NCI-H524 (cell line): ENCODE measurements at regions not wholly inside any gene's neighbourhood (a gene's known extent, or its start where the extent isn't known, plus 50 kb on each side); places are given as distances from the start of the nearest gene placed in this dataset.
A peak's percentile ranks its signal among the peaks of the same experiment; 100 is the strongest.

Experiments used
- DNase-seq, 2 experiments: peaks; one replicate each; lab custom pipeline; 2025; lab: John Stamatoyannopoulos, UW

DNA sequence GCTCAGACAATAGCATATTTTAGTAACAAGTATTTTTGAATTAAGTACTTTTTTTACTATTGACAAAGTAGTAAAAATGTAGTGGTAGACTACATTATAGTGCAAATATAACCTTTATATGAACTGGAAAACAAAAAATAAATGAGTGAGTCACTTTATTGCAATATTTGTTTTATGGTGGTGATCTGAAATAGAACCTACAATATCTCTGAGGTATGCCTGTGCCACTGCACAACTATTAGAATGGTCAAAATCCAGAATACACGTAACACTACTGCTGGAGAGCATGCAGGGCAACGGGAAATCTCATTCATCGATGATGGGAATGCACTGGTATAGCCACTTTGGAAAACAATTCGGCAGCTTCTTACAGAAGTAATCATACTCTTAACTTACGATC is 349.0 kb upstream of the NCAM2 start:
- no peak for DNase-seq

DNA sequence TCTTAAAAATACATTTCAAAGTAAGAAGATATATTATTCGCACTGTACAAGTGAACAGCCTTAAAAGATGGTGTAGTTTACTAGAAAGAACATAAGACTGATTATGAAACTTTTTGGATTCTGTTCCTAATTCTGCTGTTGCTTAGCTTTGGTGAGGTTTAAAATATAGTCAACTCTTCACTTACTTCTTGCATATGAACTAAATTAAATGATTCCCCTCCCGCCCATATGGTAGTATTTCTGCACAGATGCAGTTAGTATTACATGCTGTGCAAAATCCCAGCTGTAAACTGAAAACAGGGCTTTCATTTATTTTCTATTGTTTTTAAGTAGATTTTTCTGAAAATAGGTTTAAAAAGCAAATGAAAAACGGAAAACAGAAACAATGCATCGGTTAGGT is 345.4 kb upstream of the NCAM2 start:
- no peak for DNase-seq

DNA sequence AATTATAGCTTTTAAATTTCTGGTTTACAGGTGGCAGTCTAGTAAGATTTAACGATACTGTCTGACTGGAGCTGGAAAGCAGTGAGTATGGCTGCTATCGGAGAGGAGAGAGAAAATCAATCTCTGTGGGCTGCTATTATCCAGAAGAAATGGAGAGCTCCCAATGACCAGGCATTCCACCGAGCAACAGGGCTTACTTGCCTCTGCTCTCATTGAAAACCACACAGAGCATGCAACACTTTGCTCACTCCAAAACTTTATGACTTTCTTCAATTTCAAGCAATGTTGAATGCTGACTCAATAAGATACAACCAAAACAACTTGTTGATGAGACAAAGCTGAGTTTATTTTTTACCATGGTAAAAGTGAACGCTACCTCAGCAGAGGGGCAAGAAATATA is 337.0 kb upstream of the NCAM2 start:
- no peak for DNase-seq

GRCh38 chr21:20661745-20662422 is 336.3 kb upstream of the NCAM2 start:
- no peak for DNase-seq

DNA sequence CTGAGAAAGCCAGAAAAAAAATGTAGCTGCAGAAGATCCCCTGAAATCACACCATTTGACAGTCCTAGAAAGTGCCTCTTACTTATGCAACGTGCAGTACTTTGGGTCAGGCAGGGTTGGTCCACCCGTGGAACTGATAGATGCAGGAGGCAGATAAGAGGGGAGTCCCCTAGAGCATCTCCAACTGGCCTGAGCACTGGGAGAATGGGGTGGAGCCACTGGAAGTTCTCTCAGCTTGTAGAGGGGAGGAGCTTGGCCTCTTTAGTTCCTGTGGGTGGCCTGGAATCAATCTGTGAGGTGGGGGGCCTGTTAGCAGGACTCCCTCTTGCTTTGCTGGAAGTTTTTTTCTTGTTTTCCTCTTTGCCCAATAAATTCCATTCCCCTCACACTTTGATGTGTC is 335.7 kb upstream of the NCAM2 start:
- DNase-seq, result no peak

GRCh38 chr21:20667931-20668330 is 330.3 kb upstream of the NCAM2 start:
- no peak for DNase-seq

DNA sequence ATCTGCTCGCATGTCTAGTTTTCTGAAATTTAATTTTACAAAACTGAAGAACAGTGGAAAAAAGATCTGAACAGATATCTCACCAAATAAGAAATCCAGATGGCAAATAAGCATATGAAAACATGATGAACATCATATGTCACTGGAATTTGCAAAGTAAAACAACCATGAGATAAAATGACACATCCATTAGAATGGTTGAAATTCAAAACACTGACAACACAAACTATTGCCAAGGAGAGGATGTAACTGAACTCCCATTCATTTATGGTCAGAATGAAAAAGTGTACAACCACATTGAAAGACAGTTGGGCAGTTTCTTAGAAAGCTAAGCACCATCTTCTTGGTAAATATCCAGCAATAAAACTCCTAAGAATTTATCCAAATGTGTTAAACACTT is 312.7 kb upstream of the NCAM2 start:
- no peak for DNase-seq

GRCh38 chr21:20698585-20698984 is 299.6 kb upstream of the NCAM2 start:
- no peak for DNase-seq

- DNase-seq, result no peak
Observed at GRCh38 chr21:20701235-20701634, 297.0 kb upstream of the NCAM2 start.

DNA sequence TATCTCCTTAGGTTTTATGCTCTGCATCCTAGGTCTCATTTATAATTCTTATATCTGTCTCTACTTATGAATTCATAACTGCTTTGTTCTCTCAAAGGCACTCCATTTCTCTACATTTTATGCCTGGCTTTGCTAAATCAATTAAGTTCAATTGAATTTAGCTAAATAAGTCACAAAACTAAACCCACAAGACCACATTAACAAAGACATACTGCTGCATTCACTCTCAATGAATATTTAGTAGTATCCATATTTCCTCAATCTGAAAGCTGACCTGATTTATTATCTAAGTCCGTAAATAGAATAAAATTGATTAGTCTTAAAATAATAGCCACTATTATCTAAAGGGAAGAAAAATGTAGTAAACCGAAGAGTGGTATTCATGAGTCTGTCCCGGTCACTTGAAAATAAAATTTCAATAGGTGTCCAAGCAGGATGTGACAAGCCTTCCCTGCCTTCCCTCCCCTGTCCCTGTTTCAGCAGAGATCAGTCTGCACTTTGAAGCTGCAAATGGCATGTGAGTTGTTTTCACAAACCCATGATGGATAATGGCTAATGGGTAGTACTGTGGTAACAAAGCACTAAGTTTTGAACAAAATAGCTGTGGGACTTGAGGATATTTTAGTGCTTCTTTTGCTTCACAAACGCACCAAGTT is 295.0 kb upstream of the NCAM2 start:
- DNase-seq, result no peak

GRCh38 chr21:20720623-20721022 is 277.6 kb upstream of the NCAM2 start:
- DNase-seq, result no peak

GRCh38 chr21:20721151-20721550 is 277.1 kb upstream of the NCAM2 start:
- DNase-seq, result no peak

- peak in 1 of 2 experiments; percentile 13 for DNase-seq
Observed at GRCh38 chr21:20728691-20729090, 269.5 kb upstream of the NCAM2 start.

- DNase-seq, result no peak
Observed at GRCh38 chr21:20729376-20729775, 268.8 kb upstream of the NCAM2 start.

- no peak for DNase-seq
Observed at GRCh38 chr21:20730441-20730840, 267.8 kb upstream of the NCAM2 start.

GRCh38 chr21:20735257-20735656 is 263.0 kb upstream of the NCAM2 start:
- no peak for DNase-seq

DNA sequence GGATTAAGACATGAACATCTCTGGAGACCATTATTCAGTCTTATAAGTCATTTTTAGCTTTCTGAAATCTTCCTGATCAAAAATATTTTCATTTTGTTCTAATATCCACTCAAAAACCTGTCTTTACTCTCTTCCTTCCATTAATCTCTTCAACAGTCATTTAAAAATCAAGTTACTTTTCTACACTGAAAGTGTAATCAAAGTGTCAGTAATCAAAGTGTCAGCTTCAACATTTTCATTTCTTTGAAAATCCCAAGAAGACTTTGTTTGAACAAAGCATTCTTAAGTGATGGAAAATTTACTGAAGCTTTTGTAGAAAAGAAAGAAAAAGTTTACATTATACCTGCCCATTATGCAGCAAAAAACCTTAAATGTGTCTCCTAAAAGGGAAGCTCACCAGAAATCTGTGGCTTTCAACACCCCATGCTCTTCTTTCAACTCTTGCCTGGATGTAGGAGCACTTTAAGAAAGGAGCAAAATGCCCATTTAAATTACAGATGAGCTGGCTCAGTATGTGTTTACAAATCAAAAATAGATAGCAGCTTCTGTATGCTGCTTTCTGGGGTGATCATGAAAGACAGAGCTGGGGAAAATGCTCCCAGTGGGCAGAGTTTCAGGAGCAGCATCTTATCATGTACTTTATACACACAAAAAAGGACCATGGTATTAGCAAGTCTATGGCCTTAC is 260.8 kb upstream of the NCAM2 start:
- DNase-seq, result no peak

DNA sequence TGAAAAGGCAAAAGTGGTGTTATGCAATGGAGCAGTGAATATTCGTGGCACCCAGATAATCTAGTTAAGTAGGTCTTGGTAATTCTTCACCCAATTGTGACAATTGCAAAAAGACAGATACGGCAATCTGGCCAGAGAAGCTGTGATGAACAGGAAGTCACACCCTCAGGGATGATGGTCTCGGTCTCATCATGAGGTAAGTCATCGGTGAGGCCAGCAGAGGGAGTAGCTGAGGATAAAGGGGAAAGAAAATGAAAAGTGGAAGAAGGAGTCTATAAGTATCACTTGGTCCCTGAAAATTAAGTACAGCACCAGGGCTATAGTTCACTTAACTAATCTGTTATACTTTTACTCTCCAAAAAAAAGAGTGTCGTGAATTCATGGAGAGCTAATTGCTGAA is 258.8 kb upstream of the NCAM2 start:
- peak; percentile 3 to 10 for DNase-seq

GRCh38 chr21:20741445-20741844 is 256.8 kb upstream of the NCAM2 start:
- no peak for DNase-seq

GRCh38 chr21:20760221-20760620 is 238.0 kb upstream of the NCAM2 start:
- peak in 1 of 2 experiments; percentile 52 for DNase-seq

DNA sequence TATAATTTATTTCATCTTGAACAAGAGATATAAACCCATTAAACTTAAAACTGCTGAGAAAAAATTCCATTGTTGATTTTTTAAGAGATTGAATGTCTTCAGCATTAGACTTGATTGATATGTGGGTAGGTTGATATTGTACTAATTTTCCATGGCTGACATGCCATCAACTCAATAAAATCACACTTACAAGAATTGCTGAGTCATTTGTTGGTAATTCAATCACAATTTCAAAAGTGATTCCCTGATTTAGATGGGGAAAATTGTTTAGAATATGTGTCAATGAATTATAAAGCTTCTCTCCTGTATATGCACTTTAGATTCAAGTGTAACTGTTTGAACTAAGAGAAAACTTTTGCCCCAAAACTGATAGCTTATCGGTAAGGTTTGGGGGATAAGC is 223.5 kb upstream of the NCAM2 start:
- DNase-seq, result no peak

DNA sequence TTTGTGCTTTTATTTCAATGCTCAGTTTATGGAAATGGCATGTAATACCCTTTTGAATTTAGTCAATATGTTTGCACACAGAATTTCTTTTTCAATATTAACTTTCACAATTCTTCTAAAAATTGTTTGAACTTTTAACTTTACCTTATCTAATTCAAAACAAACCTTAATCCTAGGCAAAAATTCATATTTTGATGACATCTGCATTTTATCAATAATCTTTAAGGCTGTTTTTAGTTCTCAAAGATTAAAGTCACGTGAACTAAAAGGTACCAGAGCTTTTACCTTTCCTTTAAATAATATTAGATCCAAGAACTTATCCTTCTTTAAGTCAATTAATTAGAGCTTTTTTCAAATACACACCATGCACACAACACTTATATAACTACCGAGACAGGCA is 218.9 kb upstream of the NCAM2 start:
- DNase-seq, result no peak

- no peak for DNase-seq
Observed at GRCh38 chr21:20783611-20784010, 214.6 kb upstream of the NCAM2 start.
